ENCODE measurements at regions not wholly inside any gene's neighbourhood (a gene's known extent, or its start where the extent isn't known, plus 50 kb on each side); places are given as distances from the start of the nearest gene placed in this dataset.

- no peak for TF ChIP-seq CTCF (IDR thresholded peaks at IDR 0.05; ENCODE audit: insufficient read depth, low read depth, low read length, missing control alignments)
- H3K4me3 ChIP-seq (ENCODE audit: low read depth, low read length) = no peak overlapping the region
- DNase-seq (ENCODE audit: low read depth) = no peak
These were observed 242.9 kb downstream of the HGF start for GRCh38 chr7:81526971-81527370.

GRCh38 chr7:81525841-81526240 lies 244.0 kb downstream of the HGF start:
- no peak overlapping the region for H3K4me3 ChIP-seq (ENCODE audit: low read depth, low read length)
- no peak for TF ChIP-seq CTCF (IDR thresholded peaks at IDR 0.05; ENCODE audit: insufficient read depth, low read depth, low read length, missing control alignments)
- no peak for DNase-seq (ENCODE audit: low read depth)

GRCh38 chr7:81519886-81520285 lies 250.0 kb downstream of the HGF start:
- no peak for TF ChIP-seq CTCF (IDR thresholded peaks at IDR 0.05; ENCODE audit: insufficient read depth, low read depth, low read length, missing control alignments)
- DNase-seq (ENCODE audit: low read depth) = no peak
- H3K4me3 ChIP-seq (ENCODE audit: low read depth, low read length) = no peak overlapping the region

GRCh38 chr7:81516898-81517297 lies 252.9 kb downstream of the HGF start:
- DNase-seq (ENCODE audit: low read depth) = no peak
- no peak for TF ChIP-seq CTCF (IDR thresholded peaks at IDR 0.05; ENCODE audit: insufficient read depth, low read depth, low read length, missing control alignments)
- no peak overlapping the region for H3K4me3 ChIP-seq (ENCODE audit: low read depth, low read length)

GRCh38 chr7:81515009-81515408 lies 254.8 kb downstream of the HGF start:
- DNase-seq (ENCODE audit: low read depth) = no peak
- TF ChIP-seq CTCF (IDR thresholded peaks at IDR 0.05; ENCODE audit: insufficient read depth, low read depth, low read length, missing control alignments) = no peak
- no peak overlapping the region for H3K4me3 ChIP-seq (ENCODE audit: low read depth, low read length)

GRCh38 chr7:81514546-81514945 lies 255.3 kb downstream of the HGF start:
- TF ChIP-seq CTCF (IDR thresholded peaks at IDR 0.05; ENCODE audit: insufficient read depth, low read depth, low read length, missing control alignments) = no peak
- no peak for DNase-seq (ENCODE audit: low read depth)

GRCh38 chr7:81510122-81510521 lies 259.7 kb downstream of the HGF start:
- TF ChIP-seq CTCF (IDR thresholded peaks at IDR 0.05; ENCODE audit: insufficient read depth, low read depth, low read length, missing control alignments) = no peak
- no peak overlapping the region for H3K4me3 ChIP-seq (ENCODE audit: low read depth, low read length)
- DNase-seq (ENCODE audit: low read depth) = no peak

More at GRCh38 chr7:81514546-81514945, 255.3 kb downstream of the HGF start:
- H3K4me3 ChIP-seq (ENCODE audit: low read depth, low read length) = no peak overlapping the region
